Ishikawa (cell line): ENCODE measurements at regions not wholly inside any gene's neighbourhood (a gene's known extent, or its start where the extent isn't known, plus 50 kb on each side); places are given as distances from the start of the nearest gene placed in this dataset.

ENCODE experiments used
- CEBPB ChIP-seq: IDR thresholded peaks from 2 replicates; pipeline ENCODE4 v1.6.1; 2012
- CREB1 ChIP-seq: IDR thresholded peaks from 2 replicates; pipeline ENCODE4 v1.6.1; 2012; ENCODE audit warnings: low read depth
- EGR1 ChIP-seq: IDR thresholded peaks from 2 replicates; pipeline ENCODE4 v1.6.1; 2012
- EP300 ChIP-seq: IDR thresholded peaks from 2 replicates; pipeline ENCODE4 v1.6.1; 2012; ENCODE audit warnings: borderline replicate concordance
- FOXM1 ChIP-seq: IDR thresholded peaks from 2 replicates; pipeline ENCODE4 v1.6.1; 2012; ENCODE audit warnings: low read depth, borderline replicate concordance
- NFIC ChIP-seq: IDR thresholded peaks from 2 replicates; pipeline ENCODE4 v1.6.1; 2012
- RAD21 ChIP-seq: IDR thresholded peaks from 2 replicates; pipeline ENCODE4 v1.6.1; 2012; ENCODE audit warnings: low read depth
- TAF1 ChIP-seq: IDR thresholded peaks from 2 replicates; pipeline ENCODE4 v1.6.1; 2012; ENCODE audit warnings: low read depth, mild to moderate bottlenecking
- TCF12 ChIP-seq: IDR thresholded peaks from 2 replicates; pipeline ENCODE4 v1.6.1; 2012; ENCODE audit warnings: low read depth
- TEAD4 ChIP-seq: IDR thresholded peaks from 2 replicates; pipeline ENCODE4 v1.6.1; 2012
- YY1 ChIP-seq: IDR thresholded peaks from 2 replicates; pipeline ENCODE4 v1.6.1; 2012; ENCODE audit warnings: low read depth
- ZBTB7A ChIP-seq: IDR thresholded peaks from 2 replicates; pipeline ENCODE4 v1.6.1; 2012; ENCODE audit warnings: low read depth
- TF ChIP-seq, protein P1 (sequence below): IDR thresholded peaks from 2 replicates; pipeline ENCODE4 v1.6.1; 2012
- TF ChIP-seq, protein P2 (sequence below): IDR thresholded peaks from 2 replicates; pipeline ENCODE4 v1.6.1; 2012; ENCODE audit warnings: low read depth, mild to moderate bottlenecking
- TF ChIP-seq, protein P3 (sequence below): IDR thresholded peaks from 2 replicates; pipeline ENCODE4 v1.6.1; 2012

DNA sequence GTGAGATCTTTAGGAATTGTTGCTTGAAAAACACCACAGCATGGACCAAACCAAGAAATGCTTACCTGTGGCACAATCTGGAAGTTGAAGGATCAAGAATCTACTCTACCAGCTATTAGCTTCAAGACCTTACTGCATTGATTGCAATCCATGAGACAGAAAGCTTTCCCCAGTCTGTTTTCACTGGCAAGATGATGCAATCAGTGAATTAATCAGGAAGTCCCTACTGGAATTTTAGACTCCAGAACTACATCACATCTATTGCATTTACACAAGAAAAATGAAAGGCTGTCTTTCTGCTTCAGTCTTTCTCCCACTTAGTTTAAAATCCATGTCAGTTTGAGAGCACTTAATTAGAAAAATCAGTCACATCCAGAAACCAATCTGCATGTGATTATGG lies 191.7 kb downstream of the TFEC start:
- TF ChIP-seq NFIC (no peak), RAD21 (no peak), CREB1 (no peak), EP300 (no peak)
- TF ChIP-seq, protein P1, sequence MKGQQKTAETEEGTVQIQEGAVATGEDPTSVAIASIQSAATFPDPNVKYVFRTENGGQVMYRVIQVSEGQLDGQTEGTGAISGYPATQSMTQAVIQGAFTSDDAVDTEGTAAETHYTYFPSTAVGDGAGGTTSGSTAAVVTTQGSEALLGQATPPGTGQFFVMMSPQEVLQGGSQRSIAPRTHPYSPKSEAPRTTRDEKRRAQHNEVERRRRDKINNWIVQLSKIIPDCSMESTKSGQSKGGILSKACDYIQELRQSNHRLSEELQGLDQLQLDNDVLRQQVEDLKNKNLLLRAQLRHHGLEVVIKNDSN: no peak

DNA sequence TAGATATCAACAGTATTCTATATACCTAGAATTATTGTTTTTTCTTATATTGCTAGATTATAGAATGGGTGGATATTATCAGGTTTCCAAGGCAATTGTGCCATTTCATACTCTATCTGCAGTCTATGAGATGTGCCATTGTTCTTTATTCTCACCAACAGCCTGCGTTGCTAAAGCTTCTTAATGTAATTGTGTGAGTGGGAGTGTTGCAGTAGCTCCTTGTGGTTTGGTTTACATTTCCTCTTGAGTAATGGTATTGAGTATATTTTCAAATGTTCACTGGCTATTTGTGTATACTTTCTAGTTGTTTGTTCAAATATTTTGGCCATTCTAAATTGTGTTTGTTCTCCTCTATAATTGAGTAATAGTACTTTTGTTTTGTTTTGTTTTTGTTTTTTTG lies 199.2 kb downstream of the TFEC start:
- no peak for TF ChIP-seq RAD21
- TF ChIP-seq, protein P2, sequence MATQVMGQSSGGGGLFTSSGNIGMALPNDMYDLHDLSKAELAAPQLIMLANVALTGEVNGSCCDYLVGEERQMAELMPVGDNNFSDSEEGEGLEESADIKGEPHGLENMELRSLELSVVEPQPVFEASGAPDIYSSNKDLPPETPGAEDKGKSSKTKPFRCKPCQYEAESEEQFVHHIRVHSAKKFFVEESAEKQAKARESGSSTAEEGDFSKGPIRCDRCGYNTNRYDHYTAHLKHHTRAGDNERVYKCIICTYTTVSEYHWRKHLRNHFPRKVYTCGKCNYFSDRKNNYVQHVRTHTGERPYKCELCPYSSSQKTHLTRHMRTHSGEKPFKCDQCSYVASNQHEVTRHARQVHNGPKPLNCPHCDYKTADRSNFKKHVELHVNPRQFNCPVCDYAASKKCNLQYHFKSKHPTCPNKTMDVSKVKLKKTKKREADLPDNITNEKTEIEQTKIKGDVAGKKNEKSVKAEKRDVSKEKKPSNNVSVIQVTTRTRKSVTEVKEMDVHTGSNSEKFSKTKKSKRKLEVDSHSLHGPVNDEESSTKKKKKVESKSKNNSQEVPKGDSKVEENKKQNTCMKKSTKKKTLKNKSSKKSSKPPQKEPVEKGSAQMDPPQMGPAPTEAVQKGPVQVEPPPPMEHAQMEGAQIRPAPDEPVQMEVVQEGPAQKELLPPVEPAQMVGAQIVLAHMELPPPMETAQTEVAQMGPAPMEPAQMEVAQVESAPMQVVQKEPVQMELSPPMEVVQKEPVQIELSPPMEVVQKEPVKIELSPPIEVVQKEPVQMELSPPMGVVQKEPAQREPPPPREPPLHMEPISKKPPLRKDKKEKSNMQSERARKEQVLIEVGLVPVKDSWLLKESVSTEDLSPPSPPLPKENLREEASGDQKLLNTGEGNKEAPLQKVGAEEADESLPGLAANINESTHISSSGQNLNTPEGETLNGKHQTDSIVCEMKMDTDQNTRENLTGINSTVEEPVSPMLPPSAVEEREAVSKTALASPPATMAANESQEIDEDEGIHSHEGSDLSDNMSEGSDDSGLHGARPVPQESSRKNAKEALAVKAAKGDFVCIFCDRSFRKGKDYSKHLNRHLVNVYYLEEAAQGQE: no peak
- TF ChIP-seq TCF12: no peak
- no peak for TF ChIP-seq YY1
- TF ChIP-seq CREB1: no peak
- TF ChIP-seq, protein P3, sequence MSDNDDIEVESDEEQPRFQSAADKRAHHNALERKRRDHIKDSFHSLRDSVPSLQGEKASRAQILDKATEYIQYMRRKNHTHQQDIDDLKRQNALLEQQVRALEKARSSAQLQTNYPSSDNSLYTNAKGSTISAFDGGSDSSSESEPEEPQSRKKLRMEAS: no peak
- TF ChIP-seq ZBTB7A: no peak
- TF ChIP-seq TEAD4: no peak
- no peak for TF ChIP-seq TAF1
- TF ChIP-seq, protein P1: no peak

DNA sequence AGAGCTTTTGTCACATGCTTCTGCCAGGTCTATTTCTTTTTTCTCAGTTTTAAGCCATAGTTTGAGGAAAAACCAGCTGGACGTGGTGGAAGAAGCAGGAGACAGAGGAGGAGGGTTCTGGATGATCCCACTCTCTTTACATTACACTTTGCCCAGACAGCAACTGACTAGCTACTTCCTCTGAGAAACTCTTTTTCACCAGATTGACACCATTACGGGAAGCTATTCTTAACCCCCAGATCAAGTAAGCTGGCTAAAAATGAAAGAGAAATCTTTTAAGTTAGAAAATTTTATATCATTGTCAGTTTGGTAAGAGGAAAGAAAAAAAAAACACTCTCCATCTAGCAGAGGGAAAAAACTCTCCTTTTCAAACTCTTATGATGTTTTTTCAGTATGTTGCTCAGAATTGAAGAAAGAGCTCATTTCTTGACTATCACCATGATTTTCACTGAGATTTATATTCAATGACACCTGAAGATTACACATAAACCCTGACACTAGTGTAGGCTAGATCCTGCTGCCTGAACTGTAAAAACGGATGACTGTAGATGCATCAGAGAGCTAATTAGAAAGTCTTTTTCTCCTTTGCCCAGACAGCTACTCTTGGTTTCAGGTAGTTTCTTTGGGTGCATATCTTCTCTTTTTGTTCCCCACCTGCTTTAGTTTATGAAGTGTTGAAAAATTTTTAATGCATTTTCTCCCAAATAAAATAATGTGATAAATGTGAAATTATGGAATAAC lies 203.1 kb downstream of the TFEC start:
- TF ChIP-seq, protein P2: no peak
- TF ChIP-seq, protein P1: no peak
- no peak for TF ChIP-seq EGR1
- no peak for TF ChIP-seq CEBPB
- no peak for TF ChIP-seq FOXM1
- TF ChIP-seq, protein P3: no peak
- TF ChIP-seq NFIC: no peak
- TF ChIP-seq EP300: no peak
- TF ChIP-seq YY1: no peak
- TF ChIP-seq TEAD4: no peak
- TF ChIP-seq TAF1: no peak
- TF ChIP-seq CREB1: no peak
- TF ChIP-seq TCF12: no peak
- no peak for TF ChIP-seq ZBTB7A
- no peak for TF ChIP-seq RAD21

DNA sequence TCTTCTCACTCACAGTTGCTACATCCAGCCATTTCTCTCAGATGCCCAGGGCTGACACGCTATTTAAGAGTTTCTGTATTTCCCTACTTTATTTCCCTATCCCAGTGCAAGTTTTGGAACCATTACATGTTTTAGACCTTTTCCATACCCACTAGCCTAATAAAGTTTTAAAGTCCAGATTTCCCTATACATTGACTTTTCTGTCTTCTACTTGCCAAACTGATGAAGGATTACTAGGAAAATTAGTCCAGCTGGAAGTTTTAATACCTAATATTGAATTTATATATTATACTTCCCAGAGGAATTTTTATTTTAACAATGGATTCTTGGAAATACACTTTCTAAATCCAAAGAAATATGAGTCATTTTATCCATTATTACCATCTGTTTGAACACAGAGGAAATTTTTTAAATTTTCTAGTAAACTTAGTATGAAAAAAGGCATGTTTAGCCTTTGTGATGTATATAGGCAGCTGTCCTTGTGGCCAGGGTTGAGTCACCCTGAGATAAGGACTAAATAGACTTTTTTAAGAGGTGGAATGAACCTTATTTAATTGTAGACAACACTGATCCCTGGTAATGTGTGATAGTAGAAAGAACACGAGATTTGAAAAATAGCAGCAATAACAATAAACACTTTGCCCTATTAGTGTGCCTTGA lies 205.0 kb downstream of the TFEC start:
- TF ChIP-seq TCF12: no peak
- TF ChIP-seq FOXM1: no peak
- no peak for TF ChIP-seq NFIC
- TF ChIP-seq, protein P1: no peak
- TF ChIP-seq, protein P3: no peak
- TF ChIP-seq TEAD4: no peak
- TF ChIP-seq ZBTB7A: no peak
- TF ChIP-seq RAD21: no peak
- TF ChIP-seq TAF1: no peak
- TF ChIP-seq, protein P2: no peak
